CD14-positive monocyte (primary cell): ENCODE measurements at regions not wholly inside any gene's neighbourhood (a gene's known extent, or its start where the extent isn't known, plus 50 kb on each side); places are given as distances from the start of the nearest gene placed in this dataset.

Experiments
- DNase-seq, 3 donors: peaks; one replicate each; pipeline ENCODE4 v3.0.0-alpha.2; 2011 to 2022
- H2AFZ ChIP-seq: 2 replicates; pipeline ENCODE4 v1.6.0; 2012; ENCODE audit warnings: mild to moderate bottlenecking, low read depth, low read length, inconsistent platforms; ENCODE audit not compliant: insufficient read depth, poor library complexity, severe bottlenecking
- H3K27ac ChIP-seq, 2 donors: 1 replicate in 1 of 2; 2 replicates in 1 of 2; pipeline ENCODE4 v1.5.1; 2012 to 2013; ENCODE audit warnings: low read length in 2 of 2, control low read depth in 1 of 2, inconsistent platforms in 1 of 2, low read depth in 1 of 2, mild to moderate bottlenecking in 1 of 2
- H3K27me3 ChIP-seq, 2 donors: one replicate each; pipeline versions ENCODE4 v1.6.0 to v1.6.1; 2011 to 2013; ENCODE audit warnings: low read length in 2 of 2; ENCODE audit not compliant: control insufficient read depth in 2 of 2, insufficient read depth in 2 of 2
- H3K36me3 ChIP-seq, 2 donors: replicated peaks in 1 of 2; 1 replicate in 1 of 2; 2 replicates in 1 of 2; pipeline versions ENCODE4 v1.5.1 to v1.6.1; 2012 to 2013; ENCODE audit warnings: low read length in 2 of 2, control low read depth in 1 of 2, inconsistent platforms in 1 of 2, mild to moderate bottlenecking in 1 of 2; ENCODE audit not compliant: insufficient read depth in 2 of 2, control insufficient read depth in 1 of 2
- H3K4me1 ChIP-seq, 2 donors: 1 replicate in 1 of 2; 2 replicates in 1 of 2; pipeline versions ENCODE4 v1.5.1 to v1.6.1; 2012 to 2013; ENCODE audit warnings: low read length in 2 of 2, control low read depth in 1 of 2, inconsistent platforms in 1 of 2, mild to moderate bottlenecking in 1 of 2, moderate library complexity in 1 of 2; ENCODE audit not compliant: insufficient read depth in 2 of 2, control insufficient read depth in 1 of 2
- H3K4me2 ChIP-seq: replicated peaks from 2 replicates; pipeline ENCODE3; 2012; ENCODE audit warnings: low read length, moderate library complexity, mild to moderate bottlenecking; ENCODE audit not compliant: poor library complexity, severe bottlenecking; ENCODE audit errors: extremely low read depth
- H3K4me3 ChIP-seq, 3 experiments: fragments of 200-600 bp in 1 of 3; sonication (generic) in 1 of 3; replicated peaks in 1 of 3; 1 replicate in 2 of 3; 2 replicates in 1 of 3; pipeline ENCODE4 v1.5.1; 2011 to 2013; ENCODE audit warnings: low read length in 3 of 3, mild to moderate bottlenecking in 3 of 3, control low read depth in 2 of 3, low read depth in 2 of 3, inconsistent platforms in 1 of 3, moderate library complexity in 1 of 3
- H3K79me2 ChIP-seq: 2 replicates; pipeline ENCODE4 v1.6.0; 2012; ENCODE audit warnings: mild to moderate bottlenecking, control low read depth, inconsistent platforms, low read length, moderate library complexity; ENCODE audit not compliant: insufficient read depth
- H3K9ac ChIP-seq: 2 replicates; pipeline ENCODE4 v1.6.0; 2017; ENCODE audit warnings: low read length, mild to moderate bottlenecking; ENCODE audit not compliant: insufficient read depth, poor library complexity, severe bottlenecking
- H3K9me3 ChIP-seq, 2 donors: replicated peaks in 1 of 2; 1 replicate in 1 of 2; 2 replicates in 1 of 2; pipeline versions ENCODE4 v1.5.1 to v1.6.1; 2012 to 2013; ENCODE audit warnings: low read length in 2 of 2, control low read depth in 1 of 2; ENCODE audit not compliant: control insufficient read depth in 1 of 2, insufficient read depth in 1 of 2
- H4K20me1 ChIP-seq: 2 replicates; pipeline ENCODE4 v1.6.0; 2012; ENCODE audit warnings: mild to moderate bottlenecking, low read length, control low read depth, moderate library complexity; ENCODE audit not compliant: insufficient read depth
- H3K27ac Mint-ChIP-seq, 7 donors: one replicate each; pipeline ENCODE4 v1.8.0; 2020; ENCODE audit warnings: mild to moderate bottlenecking in 7 of 7, mixed read lengths in 7 of 7, moderate library complexity in 6 of 7, inconsistent platforms in 2 of 7
- H3K27me3 Mint-ChIP-seq, 3 donors: one replicate each; pipeline ENCODE4 v1.8.0; 2021 to 2022; ENCODE audit warnings: low read depth in 3 of 3, mild to moderate bottlenecking in 3 of 3, mixed read lengths in 3 of 3, moderate library complexity in 3 of 3, inconsistent platforms in 1 of 3
- H3K36me3 Mint-ChIP-seq, 2 donors: one replicate each; pipeline ENCODE4 v1.8.0; 2020; ENCODE audit warnings: mixed read lengths in 2 of 2, inconsistent platforms in 1 of 2, mild to moderate bottlenecking in 1 of 2
- H3K4me1 Mint-ChIP-seq: one replicate; pipeline ENCODE4 v1.8.0; 2020; ENCODE audit warnings: mild to moderate bottlenecking, mixed read lengths
- H3K4me3 Mint-ChIP-seq, 2 donors: one replicate each; pipeline ENCODE4 v1.8.0; 2020; ENCODE audit warnings: mild to moderate bottlenecking in 2 of 2, mixed read lengths in 2 of 2, moderate library complexity in 1 of 2
- H3K9me3 Mint-ChIP-seq, 7 donors: one replicate each; pipeline ENCODE4 v1.8.0; 2020 to 2022; ENCODE audit warnings: mixed read lengths in 7 of 7, mild to moderate bottlenecking in 6 of 7, moderate library complexity in 6 of 7, inconsistent platforms in 2 of 7
- WGBS: methylation state at CpG from one replicate; pipeline ENCODE4 v1.1.5; 2013; ENCODE audit warnings: missing lambda C conversion rate; ENCODE audit not compliant: insufficient coverage; 5-methylcytosine and 5-hydroxymethylcytosine counted together
- intact Hi-C, 2 donors: fragments of 100-400 bp; cut with micrococcal nuclease; formaldehyde crosslinking; loops; one replicate each; pipeline versions ENCODE4 v1.15.0 to v1.15.1; 2023
- TF ChIP-seq, protein P1 (sequence below): fragments of 200-600 bp; IDR thresholded peaks from one replicate; pipeline ENCODE4 v1.8.0; 2022; ENCODE audit warnings: antibody characterized with exemption, mild to moderate bottlenecking

DNA sequence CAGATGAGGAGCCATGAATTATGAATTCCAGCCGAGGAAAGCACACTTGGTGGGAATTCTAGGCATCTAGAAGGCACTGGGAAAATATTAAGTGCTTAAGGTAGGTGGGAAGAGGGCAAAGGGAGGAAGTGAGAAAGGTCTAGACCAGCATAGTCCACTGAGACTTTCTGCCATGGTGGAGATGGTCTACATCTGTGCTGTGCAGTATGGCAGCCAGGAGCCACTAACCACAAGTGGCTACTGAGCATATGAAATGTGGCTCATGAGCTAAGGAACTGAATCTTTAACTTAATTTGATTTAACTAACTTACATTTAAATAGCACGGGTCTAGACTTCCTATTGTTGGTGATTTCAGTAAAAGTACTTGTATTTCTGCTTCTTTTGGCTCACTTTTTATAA, 82.5 kb upstream of the SEM1 start:
- Histone ChIP-seq H2AFZ (no peak overlapping the region), H3K9me3 (no peaks in the 10 kb centered on the region), H3K36me3 (no peaks in the 10 kb centered on the region), H3K9ac (no peak overlapping the region), H3K4me2 (no peak overlapping the region), H3K27me3 (peaks cover 0 to 2% of the 10 kb centered on the region in 2 donors), H3K79me2 (no peaks in the 10 kb centered on the region), H4K20me1 (no peaks in the 10 kb centered on the region), H3K4me1 (no peaks in the 10 kb centered on the region), H3K27ac (no peak overlapping the region), H3K4me3 (no peak overlapping the region)
- Mint-ChIP-seq H3K36me3 (no peaks in the 10 kb centered on the region), H3K4me1 (no peaks in the 10 kb centered on the region), H3K27ac (no peak overlapping the region), H3K4me3 (no peak overlapping the region), H3K9me3 (peaks cover 0 to 2% (median 0%) of the 10 kb centered on the region in 7 donors), H3K27me3 (peaks cover 0 to 1% (median 0%) of the 10 kb centered on the region in 3 donors)
- no peak for DNase-seq
- no CpG with 5 or more reads among the region's 2 CpGs for WGBS
- TF ChIP-seq, protein P1, sequence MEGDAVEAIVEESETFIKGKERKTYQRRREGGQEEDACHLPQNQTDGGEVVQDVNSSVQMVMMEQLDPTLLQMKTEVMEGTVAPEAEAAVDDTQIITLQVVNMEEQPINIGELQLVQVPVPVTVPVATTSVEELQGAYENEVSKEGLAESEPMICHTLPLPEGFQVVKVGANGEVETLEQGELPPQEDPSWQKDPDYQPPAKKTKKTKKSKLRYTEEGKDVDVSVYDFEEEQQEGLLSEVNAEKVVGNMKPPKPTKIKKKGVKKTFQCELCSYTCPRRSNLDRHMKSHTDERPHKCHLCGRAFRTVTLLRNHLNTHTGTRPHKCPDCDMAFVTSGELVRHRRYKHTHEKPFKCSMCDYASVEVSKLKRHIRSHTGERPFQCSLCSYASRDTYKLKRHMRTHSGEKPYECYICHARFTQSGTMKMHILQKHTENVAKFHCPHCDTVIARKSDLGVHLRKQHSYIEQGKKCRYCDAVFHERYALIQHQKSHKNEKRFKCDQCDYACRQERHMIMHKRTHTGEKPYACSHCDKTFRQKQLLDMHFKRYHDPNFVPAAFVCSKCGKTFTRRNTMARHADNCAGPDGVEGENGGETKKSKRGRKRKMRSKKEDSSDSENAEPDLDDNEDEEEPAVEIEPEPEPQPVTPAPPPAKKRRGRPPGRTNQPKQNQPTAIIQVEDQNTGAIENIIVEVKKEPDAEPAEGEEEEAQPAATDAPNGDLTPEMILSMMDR = no peak
- intact Hi-C loops = no loop called here

DNA sequence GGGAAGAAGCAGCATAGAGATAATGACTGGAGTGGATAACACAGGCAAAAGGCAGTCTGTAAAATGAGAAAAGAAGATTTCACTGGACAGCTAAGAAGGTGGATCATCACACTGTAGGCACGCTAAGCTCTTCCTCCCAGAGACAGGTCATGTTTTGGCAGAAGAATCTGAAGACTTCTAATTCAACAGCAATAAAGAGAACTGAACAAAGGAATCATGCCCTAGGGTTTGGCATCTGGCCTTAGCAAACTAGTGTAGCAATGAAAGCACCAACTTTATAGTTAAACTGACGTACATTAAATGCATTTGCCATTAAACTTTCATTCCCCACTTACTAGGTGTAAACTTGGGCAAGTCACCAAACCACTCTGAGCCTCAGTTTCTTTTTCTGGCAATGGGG, 84.4 kb upstream of the SEM1 start:
- TF ChIP-seq, protein P1 = no peak
- H3K27ac Mint-ChIP-seq = no peak overlapping the region
- H3K4me3 Mint-ChIP-seq = no peak overlapping the region
- Histone ChIP-seq H3K27me3 (peaks cover 0 to 2% of the 10 kb centered on the region in 2 donors), H3K4me3 (no peak overlapping the region), H4K20me1 (no peaks in the 10 kb centered on the region), H3K27ac (no peak overlapping the region), H3K79me2 (no peaks in the 10 kb centered on the region), H3K36me3 (no peaks in the 10 kb centered on the region), H3K9me3 (no peaks in the 10 kb centered on the region), H3K4me1 (no peaks in the 10 kb centered on the region), H3K4me2 (no peak overlapping the region), H2AFZ (no peak overlapping the region), H3K9ac (no peak overlapping the region)
- H3K36me3 Mint-ChIP-seq = no peaks in the 10 kb centered on the region
- peaks cover 0 to 7% (median 0%) of the 10 kb centered on the region in 7 donors for H3K9me3 Mint-ChIP-seq
- no peaks in the 10 kb centered on the region for H3K4me1 Mint-ChIP-seq
- H3K27me3 Mint-ChIP-seq = peaks cover 0 to 1% (median 0%) of the 10 kb centered on the region in 3 donors
- intact Hi-C loops = no loop called here
- DNase-seq = no peak
- WGBS = 75% methylated on average over 1 of the region's 2 CpGs
